HG02884 (cell line): ENCODE measurements at regions not wholly inside any gene's neighbourhood (a gene's known extent, or its start where the extent isn't known, plus 50 kb on each side); places are given as distances from the start of the nearest gene placed in this dataset.
"Not testable (repeated sequence)": the region's sequence is repeated elsewhere in the genome, so short reads cannot be mapped to it uniquely, and the experiment has no call there.

Experiments used
- ATAC-seq: cut with Tn5 transposase; IDR thresholded peaks from one replicate; pipeline ENCODE4 v1.9.1; 2021; ENCODE audit warnings: mild to moderate bottlenecking, moderate library complexity; ENCODE audit not compliant: unreplicated experiment

DNA sequence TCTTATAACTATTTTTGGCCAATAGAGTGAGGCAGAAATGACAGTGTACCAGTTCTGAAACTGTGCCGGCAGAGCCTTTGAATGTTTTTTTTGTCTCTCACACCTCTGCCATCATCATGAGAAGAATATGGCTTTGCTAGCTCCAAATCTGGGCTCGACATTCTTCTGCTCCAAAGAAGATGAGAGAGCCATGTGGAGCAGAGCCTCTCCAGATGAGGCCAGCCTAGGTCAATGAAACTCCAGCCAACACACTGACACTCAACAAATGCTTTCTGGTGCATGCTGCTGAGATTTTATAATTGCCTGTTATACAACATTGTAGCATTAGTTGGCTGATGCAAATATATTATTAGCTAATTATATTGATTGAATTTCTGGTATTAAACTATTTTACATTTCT, 154.7 kb downstream of the SLC38A4 start:
- ATAC-seq: no peak

DNA sequence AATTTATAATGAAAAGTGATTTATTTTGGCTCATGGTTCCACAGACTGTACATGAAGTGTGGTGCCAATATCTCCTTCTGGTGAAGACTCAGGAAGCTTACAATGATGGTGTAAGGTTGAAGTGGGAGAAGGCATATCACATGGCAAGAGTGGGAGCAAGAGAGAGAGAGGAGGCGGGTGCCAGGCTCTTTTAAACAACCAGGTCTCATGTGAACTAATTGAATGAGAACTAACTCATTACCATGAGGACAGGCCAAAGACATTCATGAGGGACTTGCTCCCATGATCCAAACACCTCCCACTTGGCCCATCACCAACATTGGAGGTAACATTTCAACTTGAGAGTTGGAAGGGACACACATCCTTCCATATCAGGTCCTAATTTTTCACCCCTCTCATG, 155.2 kb downstream of the SLC38A4 start:
- ATAC-seq: no peak

DNA sequence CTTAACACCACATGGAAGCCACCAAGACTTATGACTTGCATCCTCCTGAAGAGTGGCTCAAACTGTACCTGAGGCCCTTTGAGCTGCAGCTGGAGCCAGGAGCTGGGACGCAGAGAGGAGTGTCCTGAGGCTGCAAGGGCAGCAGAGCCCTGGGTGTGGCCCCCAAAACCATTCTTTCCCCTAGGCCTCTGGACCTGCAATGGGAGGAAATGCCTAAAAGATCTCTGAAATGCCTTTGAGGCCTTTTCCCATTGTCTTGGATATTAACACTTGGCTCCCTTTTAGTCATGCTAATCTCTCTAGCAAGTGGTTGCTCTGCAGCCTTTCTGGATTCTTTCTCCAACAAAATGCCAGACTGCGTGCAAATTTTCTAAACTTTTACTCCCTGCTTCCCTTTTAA, 156.1 kb downstream of the SLC38A4 start:
- ATAC-seq: no peak

DNA sequence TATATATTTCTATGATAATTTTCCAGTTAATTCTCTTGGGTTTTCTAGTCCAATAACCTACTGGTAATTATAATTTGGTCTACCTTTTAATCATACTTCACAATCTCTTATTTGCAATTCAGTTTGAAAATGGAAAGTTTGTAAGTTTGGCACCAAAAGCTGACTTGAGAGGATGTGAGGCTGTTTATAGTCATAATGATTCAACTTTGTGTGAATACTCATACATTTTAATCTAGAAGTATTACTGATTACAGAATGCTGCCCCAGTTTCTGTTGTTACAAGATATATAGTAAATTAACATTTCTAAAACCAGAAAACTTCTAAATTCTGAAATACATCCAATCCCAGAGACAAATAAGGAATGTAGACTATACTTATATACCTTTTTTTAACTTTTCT, 158.2 kb downstream of the SLC38A4 start:
- ATAC-seq: no peak

DNA sequence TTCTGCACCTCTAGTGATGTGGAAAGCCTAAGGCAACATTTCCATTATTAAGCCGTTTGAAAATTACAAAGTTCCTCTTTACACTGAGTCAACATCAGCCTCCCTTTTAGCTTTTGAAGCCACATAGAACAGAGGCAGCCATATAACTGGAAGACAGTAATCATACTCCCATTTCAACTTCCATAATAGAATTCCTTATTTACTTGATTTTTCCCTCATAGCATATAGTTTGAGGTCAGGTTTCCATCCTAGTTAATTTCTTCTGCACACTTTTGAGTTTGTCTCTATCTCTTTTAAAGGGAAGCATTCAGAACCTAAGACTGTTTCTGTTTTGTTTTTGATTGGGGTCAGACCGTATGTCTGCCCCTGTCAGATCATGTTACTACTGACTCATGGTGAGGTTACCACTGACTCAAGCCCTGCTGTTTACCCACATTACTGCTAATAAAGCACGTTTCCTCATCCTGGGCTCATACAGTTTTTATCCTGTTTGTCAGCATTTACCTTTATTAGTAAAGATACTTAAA, 161.0 kb downstream of the SLC38A4 start:
- no peak for ATAC-seq

DNA sequence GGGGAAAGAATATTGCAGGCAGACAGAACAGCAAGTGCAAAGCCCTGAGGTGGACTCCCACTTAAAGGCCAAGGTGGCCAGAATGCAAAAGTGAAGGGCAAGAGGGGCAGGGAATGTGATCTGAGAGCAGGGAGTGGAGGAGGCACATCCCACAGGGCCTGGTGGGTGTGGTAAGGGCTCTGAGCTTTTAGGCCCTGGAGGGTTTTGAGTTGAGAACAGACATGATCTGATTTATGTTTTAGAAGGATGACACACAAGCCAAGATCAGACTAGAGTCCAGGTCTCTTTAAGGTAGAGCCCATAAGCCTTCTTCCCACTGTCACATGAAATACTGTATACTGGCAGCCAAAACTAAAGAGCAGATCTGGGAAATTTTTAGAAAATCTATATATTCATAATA, 162.5 kb downstream of the SLC38A4 start:
- ATAC-seq: no peak

DNA sequence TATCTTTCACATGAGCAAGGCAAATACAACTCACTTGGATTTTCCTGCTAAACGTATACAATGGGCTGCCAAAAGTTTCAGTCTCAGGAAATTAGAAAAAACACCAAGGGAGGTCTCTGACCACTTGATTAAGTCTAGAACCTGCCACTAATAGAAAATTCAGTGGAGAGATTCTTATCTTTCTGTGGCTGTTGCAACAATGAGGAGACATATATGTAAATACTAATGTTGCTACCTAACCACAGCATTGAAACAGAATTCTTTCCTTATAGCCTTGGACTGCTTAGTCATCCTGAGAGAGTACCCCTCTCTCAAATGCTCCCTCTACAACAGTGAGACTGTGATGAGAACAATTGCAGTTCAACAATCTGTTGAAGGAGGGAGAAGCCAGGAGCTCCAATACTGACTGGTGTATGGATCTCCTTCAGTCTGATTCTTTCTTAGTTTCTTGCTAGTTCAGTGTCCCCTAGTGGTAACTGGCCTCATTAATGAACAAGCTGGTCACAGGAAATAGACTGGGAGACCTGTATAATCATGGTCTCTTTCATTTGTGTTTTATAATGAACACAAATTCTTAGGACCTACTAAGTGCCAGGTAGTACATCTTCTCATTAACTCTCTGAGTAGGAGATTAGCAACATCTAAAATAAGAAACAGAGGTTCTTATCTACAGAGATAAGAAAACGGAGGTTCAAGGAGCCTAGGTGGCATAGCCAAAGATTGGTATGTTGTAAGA, 164.5 kb downstream of the SLC38A4 start:
- peak; percentile 69 for ATAC-seq

DNA sequence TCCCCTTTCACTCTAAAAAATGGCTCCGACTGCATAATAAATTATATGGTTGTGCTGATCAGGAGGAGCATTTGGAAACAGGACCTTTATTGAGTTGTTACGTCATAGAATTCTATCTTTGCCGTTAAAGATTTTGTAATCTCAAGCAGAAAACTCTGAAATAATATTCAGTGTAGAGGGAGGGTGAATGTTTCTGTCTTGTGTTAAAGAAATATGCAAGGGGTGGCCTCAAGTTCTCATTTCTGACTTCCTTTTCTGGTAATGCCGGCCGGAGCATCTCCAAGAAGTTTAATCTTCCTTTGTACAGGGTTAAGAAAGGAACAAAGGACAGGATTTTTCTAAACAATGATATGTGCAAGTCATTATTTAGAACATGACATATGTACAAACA, 165.1 kb downstream of the SLC38A4 start:
- ATAC-seq: no peak

DNA sequence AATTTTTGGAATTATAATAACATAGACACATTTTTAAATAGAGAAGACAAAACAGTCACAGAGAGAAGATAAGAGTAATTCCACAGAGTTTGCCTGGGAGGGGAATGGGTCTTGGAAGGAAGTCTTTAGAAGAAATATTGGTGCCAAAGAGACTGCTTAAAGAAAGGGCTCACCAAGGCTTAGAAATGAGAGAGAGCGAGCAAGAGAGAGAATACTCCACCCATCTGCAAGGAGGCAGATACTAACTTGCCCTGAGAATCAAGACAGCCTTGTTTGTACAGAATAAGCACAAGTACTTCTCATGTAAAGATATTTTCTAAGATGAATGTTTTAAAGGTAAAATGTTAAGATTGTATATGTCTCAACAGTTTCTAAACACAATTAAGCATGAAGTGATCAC, 165.5 kb downstream of the SLC38A4 start:
- no peak for ATAC-seq

DNA sequence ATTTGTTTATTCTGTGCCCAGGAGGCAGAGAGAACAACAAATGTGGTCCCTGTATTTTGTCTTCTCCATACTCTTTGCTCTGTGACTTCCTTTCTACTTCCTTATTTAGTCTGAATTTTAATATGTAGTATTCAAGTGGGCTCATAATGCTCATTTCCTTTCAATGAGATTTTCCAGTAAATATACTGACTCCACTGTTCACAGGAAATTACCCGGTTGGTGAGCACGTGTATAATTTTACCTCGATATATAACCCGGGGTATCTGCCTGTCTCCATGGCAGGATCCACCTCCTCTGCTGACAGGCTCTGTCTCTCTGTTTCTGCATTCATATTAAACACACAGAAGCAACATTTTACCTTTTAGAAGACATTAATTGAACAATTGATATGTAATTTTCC, 166.0 kb downstream of the SLC38A4 start:
- ATAC-seq: no peak

DNA sequence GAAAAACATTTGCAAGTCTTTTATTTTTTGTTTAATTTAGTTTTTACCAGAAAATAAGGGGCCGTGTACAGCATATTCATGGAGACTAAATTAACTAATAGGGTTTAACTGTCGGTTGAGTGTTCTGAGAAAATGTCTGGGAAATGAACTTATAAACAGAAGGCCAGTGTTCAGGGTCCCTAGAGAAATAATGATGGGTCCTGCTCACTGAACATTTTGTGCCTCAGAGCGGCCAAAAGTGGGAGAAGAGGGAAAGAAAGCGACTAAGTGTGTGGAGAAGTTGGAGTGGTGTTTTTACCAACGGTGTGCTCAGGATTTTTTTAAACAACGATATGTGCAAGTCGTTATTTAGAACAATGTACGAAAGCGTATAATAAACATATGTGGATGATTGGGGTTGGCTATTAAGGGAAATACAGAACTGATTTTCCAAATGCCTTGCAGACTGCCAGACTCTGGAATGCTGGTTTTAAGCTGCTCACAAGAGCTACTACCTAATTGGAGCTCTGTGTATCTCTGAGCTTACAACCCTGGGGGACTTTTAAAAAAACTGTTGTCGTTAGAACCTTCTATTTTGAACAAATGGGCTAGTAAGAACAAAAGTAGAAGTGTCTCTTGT, 166.7 kb downstream of the SLC38A4 start:
- no peak for ATAC-seq

DNA sequence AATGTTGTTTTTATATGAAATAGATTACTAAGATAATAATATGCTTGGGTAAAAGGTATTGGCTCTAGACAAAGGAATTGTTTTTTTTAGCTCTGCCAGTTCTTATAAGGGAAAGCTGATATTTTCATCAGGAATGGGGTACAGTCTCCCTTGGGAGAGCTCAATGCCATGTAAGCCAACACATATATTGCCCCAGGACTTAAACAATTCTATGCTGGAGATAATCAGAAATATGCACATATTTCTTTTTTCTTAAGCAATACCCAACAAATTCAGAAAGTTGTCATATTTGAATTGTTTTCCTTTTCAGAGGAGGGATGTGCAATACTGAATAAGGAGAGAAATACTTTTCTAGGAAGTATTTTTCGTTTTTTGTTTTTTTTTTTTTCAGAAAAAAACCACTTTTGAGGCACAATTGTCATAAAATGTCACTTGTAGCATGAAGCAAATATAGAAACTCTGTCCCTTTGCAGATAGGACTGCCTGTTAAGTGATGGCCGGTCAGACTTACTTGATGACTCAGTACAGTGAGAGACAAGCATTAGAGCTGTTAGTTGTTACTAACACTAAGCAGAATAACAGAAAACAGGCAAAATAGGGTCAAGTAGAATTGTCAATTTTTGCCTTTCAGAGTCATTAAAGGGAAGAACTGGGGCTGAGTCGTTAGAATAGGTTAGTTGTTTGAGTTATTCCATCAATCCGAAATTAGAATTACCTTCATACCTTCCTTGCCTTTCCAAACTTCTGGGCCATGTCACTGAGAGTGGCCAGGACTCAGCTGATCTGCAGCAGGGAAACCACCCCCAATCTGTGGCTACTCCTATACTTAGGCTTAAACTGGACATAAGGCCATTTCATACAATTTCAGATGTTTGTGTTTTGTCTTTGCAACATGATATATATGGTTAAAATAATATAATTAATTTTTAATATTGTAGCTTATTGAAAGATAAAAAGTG, 168.1 kb downstream of the SLC38A4 start:
- ATAC-seq: no peak

DNA sequence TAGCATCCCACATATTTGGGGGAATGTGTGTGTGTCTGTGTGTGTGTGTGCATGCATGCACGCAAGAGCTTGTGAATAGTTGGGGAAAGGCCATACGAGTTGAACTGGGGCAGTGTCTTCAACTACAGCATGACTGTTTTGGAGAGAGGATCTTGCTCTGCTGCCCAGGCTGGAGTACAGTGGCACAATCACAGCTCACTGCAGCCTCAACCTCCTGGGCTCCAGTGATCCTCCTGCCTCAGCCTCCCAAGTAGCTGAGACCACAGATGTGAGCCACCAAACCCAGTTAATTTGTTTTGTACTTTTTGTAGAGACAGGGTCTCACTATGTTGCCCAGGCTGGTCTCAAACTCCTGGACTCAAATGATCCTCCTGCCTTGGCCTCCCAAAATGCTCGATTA, 169.8 kb downstream of the SLC38A4 start:
- ATAC-seq: not testable (repeated sequence)

DNA sequence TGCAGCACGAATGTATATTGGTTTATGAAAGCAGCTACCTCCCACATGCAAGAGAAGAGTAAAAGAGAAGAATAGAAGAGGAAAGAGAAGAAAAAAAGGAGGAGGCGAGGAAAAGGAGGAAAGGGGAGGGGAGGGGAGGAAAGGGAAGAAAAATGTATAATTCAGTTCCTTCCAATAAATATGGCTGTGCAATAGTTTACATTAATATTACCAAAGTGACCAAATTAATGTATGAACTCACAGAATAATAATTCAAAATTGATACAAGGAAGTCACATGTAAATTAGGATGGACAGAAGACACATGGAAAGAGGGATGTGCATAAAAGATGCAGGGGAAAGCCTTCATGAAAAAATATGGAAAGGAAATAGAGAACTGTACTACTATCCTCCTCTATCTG, 172.5 kb downstream of the SLC38A4 start:
- ATAC-seq: no peak

DNA sequence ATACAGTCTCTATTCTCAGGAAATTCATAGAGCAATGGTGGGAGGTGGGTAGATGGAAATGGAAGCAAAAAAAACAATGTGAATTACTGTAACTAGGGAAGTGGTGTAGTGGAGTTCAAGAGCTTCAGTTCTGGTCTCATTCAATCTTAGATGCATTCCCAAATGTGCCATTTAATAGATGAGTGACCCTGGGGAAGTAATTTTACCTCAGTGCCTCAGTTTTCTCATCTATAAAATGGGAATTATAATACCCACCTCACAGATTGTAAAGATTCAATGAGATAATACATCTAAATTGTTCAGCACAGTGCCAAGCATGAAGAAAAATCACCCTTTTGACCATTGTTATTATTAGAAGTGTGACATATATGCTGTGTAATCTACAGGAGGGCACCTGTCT, 173.1 kb downstream of the SLC38A4 start:
- ATAC-seq: no peak

DNA sequence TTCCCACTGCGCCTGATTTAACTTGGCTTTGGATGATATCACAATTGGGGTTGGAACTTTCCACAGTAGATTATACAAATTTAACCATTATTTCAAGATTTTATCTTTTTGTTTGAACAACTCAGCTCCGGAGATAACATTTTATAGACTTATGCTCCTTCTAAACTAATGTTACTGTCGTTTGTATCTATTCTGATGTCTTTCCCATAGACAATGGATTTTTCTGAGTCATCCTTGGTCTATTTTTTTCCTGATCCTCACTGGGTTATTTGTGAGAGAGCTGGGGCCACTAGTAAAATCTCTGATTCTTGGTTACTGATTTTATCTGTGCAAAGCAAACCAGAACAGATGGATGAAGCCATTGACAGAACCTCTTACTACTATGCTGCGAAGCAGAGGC, 175.1 kb downstream of the SLC38A4 start:
- no peak for ATAC-seq

DNA sequence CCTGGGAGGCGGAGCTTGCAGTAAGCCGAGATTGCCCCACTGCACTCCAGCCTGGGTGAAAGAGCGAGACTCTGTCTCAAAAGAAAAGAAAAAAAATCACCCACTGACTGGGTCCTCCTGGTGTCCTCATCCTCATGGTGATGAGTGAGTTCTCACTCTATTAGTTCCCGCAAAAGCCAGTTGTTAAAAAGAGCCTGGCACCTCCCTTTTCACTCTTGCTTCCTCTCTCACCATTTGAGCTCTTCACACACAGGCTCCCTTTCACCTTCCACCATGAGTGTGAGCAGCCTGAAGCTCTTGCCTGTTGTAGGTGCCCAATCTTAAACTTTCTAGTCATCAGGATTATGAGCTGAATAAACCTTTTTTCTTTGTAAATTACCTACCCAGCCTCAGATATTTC, 176.4 kb downstream of the SLC38A4 start:
- no peak for ATAC-seq

DNA sequence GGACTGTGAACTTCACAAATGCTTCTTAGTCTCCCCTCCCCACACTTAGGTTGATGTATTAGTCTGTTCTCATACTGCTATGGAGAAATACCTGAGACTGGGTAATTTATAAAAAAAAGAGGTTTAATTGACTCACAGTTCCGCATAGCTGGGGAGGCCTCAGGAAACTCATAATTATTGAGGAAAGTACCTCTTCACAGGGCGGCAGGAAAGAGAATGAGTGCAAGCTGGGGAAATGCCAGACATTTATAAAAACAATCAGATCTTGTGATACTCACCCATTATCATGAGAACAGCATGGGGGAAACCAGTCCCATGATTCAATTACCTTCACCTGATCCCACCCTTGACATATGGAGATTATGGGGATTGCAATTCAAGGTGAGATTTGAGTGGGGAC, 178.8 kb downstream of the SLC38A4 start:
- ATAC-seq: no peak

DNA sequence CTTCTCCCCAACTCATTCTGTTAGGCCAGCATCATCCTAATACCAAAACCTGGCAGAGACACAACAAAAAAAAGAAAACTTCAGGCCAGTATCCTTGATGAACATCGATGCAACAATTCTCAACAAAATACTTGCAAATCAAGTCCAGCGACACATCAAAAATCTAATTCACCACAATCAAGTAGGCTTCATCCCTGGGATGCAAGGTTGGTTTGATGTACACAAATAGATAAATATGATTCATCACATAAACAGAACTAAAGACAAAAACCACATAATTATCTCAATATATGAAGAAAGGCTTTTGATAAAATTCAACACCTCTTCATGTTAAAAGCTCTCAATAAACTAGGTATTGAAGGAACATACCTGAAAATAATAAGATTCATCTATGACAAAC, 184.1 kb downstream of the SLC38A4 start:
- ATAC-seq: not testable (repeated sequence)

DNA sequence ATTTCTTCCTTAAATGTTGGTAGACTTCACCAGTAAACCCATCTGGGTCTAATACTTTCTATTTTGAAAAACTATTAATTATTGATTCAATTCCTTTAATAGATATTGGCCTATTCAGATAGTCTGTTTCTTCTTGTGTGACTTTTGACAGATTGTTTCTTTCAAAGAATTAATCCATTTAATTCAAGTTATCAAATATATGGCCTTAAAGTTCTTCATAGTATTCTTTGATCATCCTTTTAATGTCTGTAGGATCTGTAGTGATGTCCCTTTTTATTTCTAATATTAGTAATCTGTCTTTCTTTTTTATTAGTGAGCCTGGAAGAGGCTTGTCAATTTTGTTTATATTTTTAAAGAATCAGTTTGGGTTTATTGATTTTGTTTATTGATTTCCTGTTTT, 190.0 kb downstream of the SLC38A4 start:
- ATAC-seq: no peak
